Testis (tissue), 2 donors: ENCODE measurements at regions not wholly inside any gene's neighbourhood (a gene's known extent, or its start where the extent isn't known, plus 50 kb on each side); places are given as distances from the start of the nearest gene placed in this dataset.

Source experiments
- CTCF ChIP-seq, 3 experiments: fragments of 450-650 bp in 2 of 3; fragments of 200-600 bp in 1 of 3; sonication (generic) in 1 of 3; IDR thresholded peaks; one replicate each; pipeline ENCODE4 v1.5.1; 2016 to 2019; ENCODE audit warnings: antibody characterized with exemption in 3 of 3, mild to moderate bottlenecking in 2 of 3, moderate library complexity in 1 of 3
- POLR2A ChIP-seq: fragments of 450-650 bp; IDR thresholded peaks from one replicate; pipeline ENCODE4 v1.6.1; 2017; ENCODE audit warnings: antibody characterized with exemption, mild to moderate bottlenecking, moderate library complexity

GRCh38 chr2:47300081-47300480 lies 69.0 kb upstream of the EPCAM start:
- TF ChIP-seq POLR2A, result no peak
- no peak for TF ChIP-seq CTCF (IDR thresholded peaks at IDR 0.05)
